ENCODE measurements at regions not wholly inside any gene's neighbourhood (a gene's known extent, or its start where the extent isn't known, plus 50 kb on each side); places are given as distances from the start of the nearest gene placed in this dataset.

- TF ChIP-seq, protein P1, sequence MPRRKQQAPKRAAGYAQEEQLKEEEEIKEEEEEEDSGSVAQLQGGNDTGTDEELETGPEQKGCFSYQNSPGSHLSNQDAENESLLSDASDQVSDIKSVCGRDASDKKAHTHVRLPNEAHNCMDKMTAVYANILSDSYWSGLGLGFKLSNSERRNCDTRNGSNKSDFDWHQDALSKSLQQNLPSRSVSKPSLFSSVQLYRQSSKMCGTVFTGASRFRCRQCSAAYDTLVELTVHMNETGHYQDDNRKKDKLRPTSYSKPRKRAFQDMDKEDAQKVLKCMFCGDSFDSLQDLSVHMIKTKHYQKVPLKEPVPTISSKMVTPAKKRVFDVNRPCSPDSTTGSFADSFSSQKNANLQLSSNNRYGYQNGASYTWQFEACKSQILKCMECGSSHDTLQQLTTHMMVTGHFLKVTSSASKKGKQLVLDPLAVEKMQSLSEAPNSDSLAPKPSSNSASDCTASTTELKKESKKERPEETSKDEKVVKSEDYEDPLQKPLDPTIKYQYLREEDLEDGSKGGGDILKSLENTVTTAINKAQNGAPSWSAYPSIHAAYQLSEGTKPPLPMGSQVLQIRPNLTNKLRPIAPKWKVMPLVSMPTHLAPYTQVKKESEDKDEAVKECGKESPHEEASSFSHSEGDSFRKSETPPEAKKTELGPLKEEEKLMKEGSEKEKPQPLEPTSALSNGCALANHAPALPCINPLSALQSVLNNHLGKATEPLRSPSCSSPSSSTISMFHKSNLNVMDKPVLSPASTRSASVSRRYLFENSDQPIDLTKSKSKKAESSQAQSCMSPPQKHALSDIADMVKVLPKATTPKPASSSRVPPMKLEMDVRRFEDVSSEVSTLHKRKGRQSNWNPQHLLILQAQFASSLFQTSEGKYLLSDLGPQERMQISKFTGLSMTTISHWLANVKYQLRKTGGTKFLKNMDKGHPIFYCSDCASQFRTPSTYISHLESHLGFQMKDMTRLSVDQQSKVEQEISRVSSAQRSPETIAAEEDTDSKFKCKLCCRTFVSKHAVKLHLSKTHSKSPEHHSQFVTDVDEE (CRISPR knock-in tag; IDR thresholded peaks at IDR 0.05), result no peak
- no peak for TF ChIP-seq TCF4 (CRISPR knock-in tag; IDR thresholded peaks at IDR 0.05; ENCODE audit: borderline replicate concordance)
- ATAC-seq, result no peak
Observed at GRCh38 chr15:60250316-60250715, 147.5 kb downstream of the ANXA2 start.

DNA sequence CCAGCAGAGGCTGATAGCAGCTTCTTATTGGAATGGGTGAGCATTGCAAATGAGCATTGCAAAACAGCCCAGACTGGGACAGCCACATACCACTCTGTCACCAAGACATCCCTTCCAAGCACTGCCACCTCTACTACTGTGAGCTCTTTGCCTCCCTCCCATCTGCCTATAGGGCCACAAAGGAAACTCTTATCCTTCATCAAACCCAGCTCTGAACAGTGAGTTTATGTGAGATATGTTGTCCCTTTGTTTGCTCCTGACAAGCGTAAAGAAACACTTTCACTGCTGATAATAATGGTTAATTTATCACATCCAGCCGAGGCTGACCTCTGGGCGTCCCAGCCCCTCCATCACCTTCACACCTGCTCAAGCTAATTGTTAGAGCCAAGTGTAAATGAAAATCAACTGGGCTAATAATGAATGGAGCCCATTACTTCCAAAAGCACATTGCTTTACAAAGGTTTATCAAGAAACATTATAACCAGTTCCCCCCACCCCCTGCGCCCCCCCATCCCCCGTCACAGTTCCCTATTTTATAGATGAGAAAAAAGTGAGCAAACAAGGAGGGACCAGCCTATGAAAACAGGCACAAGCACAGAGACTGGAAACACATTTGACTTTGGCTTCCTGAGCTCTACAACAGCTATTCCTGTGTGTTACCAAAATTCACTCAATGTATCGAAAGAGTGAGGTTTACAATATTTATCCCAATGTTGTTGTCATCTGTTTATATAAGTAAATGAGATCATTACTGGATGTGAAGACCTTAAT lies 146.3 kb downstream of the ANXA2 start:
- ATAC-seq, result no peak
- TF ChIP-seq POU6F1 (CRISPR knock-in tag; IDR thresholded peaks at IDR 0.05; ENCODE audit: borderline replicate concordance, low read depth) (no peak), ZC3H10 (CRISPR knock-in tag; IDR thresholded peaks at IDR 0.05) (no peak), TCF4 (CRISPR knock-in tag; IDR thresholded peaks at IDR 0.05; ENCODE audit: borderline replicate concordance) (no peak), RARB (CRISPR knock-in tag; IDR thresholded peaks at IDR 0.05) (no peak), CSRNP3 (CRISPR knock-in tag; IDR thresholded peaks at IDR 0.05) (no peak), GLIS3 (CRISPR knock-in tag; IDR thresholded peaks at IDR 0.05) (no peak), ESRRG (CRISPR knock-in tag; IDR thresholded peaks at IDR 0.05) (no peak), ZFP30 (CRISPR knock-in tag; IDR thresholded peaks at IDR 0.05) (no peak), ZNF8 (CRISPR knock-in tag; IDR thresholded peaks at IDR 0.05) (no peak)
- TF ChIP-seq, protein P2, sequence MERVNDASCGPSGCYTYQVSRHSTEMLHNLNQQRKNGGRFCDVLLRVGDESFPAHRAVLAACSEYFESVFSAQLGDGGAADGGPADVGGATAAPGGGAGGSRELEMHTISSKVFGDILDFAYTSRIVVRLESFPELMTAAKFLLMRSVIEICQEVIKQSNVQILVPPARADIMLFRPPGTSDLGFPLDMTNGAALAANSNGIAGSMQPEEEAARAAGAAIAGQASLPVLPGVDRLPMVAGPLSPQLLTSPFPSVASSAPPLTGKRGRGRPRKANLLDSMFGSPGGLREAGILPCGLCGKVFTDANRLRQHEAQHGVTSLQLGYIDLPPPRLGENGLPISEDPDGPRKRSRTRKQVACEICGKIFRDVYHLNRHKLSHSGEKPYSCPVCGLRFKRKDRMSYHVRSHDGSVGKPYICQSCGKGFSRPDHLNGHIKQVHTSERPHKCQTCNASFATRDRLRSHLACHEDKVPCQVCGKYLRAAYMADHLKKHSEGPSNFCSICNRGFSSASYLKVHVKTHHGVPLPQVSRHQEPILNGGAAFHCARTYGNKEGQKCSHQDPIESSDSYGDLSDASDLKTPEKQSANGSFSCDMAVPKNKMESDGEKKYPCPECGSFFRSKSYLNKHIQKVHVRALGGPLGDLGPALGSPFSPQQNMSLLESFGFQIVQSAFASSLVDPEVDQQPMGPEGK (CRISPR knock-in tag; IDR thresholded peaks at IDR 0.05; ENCODE audit: borderline replicate concordance), result no peak

DNA sequence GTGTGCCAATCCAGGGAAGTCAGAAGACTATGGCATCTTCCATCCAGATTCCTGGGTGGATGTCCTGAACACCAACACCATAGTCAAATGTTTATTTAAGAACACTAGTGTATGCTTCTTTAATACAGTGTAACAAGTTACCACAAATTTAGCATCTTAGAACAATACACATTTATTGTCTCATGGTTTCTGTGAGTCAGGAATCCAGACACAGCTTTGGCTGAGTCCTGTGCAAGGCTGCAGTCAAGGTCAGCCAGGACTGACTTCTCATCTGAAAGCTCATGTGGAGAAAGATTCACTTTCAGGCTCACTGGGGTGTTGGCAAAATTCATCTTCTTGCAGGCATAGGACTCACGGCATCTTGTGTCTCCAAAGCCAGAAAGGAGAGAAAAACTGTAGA lies 143.4 kb downstream of the ANXA2 start:
- ATAC-seq, result no peak
- no peak for TF ChIP-seq TCF4 (CRISPR knock-in tag; IDR thresholded peaks at IDR 0.05; ENCODE audit: borderline replicate concordance)
- TF ChIP-seq TOX (CRISPR knock-in tag; IDR thresholded peaks at IDR 0.05; ENCODE audit: borderline replicate concordance), result no peak
- no peak for TF ChIP-seq CREB5 (CRISPR knock-in tag; IDR thresholded peaks at IDR 0.05; ENCODE audit: low read depth)
- TF ChIP-seq OSR1 (CRISPR knock-in tag; IDR thresholded peaks at IDR 0.05), result no peak
- no peak for TF ChIP-seq ZC3H10 (CRISPR knock-in tag; IDR thresholded peaks at IDR 0.05)
- TF ChIP-seq ARNTL (CRISPR knock-in tag; IDR thresholded peaks at IDR 0.05; ENCODE audit: borderline replicate concordance, low read depth), result no peak
- TF ChIP-seq ZNF8 (CRISPR knock-in tag; IDR thresholded peaks at IDR 0.05), result no peak
- TF ChIP-seq CSRNP3 (CRISPR knock-in tag; IDR thresholded peaks at IDR 0.05), result no peak

DNA sequence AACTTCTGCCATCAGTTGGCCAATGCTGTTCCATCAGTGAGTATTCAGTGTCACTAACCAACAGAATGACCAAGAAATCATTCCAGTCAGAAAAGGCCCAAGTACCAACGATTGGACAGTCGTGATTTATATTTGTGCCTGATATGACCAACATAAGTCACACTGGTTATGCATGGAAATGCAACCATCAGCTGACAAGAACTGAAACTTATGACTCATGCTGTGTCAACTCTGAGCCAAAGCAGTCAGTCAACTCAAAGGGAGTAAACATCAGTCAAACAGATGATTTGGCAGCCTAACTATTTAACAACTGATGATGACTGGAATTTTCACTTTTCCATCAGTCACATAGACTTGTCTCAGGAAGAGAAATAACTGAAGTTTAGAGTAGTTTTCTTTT lies 142.4 kb downstream of the ANXA2 start:
- TF ChIP-seq CREB5 (CRISPR knock-in tag; IDR thresholded peaks at IDR 0.05; ENCODE audit: low read depth) (no peak), ZNF565 (CRISPR knock-in tag; conservative IDR thresholded peaks at IDR 0.05; ENCODE audit: low read depth) (no peak), ZNF8 (CRISPR knock-in tag; IDR thresholded peaks at IDR 0.05) (no peak), SNAI2 (CRISPR knock-in tag; IDR thresholded peaks at IDR 0.05) (no peak), OSR1 (CRISPR knock-in tag; IDR thresholded peaks at IDR 0.05) (no peak), ARNTL (CRISPR knock-in tag; IDR thresholded peaks at IDR 0.05; ENCODE audit: borderline replicate concordance, low read depth) (no peak), ZNF70 (CRISPR knock-in tag; IDR thresholded peaks at IDR 0.05) (no peak), ESRRG (CRISPR knock-in tag; IDR thresholded peaks at IDR 0.05) (no peak), PPARA (CRISPR knock-in tag; IDR thresholded peaks at IDR 0.05; ENCODE audit: borderline replicate concordance) (no peak)
- TF ChIP-seq, protein P2 (CRISPR knock-in tag; IDR thresholded peaks at IDR 0.05; ENCODE audit: borderline replicate concordance), result no peak
- ATAC-seq, result no peak
